Right hindlimb (tissue), 1 donor: ENCODE measurements at regions not wholly inside any gene's neighbourhood (a gene's known extent, or its start where the extent isn't known, plus 50 kb on each side); places are given as distances from the start of the nearest gene placed in this dataset.
A peak's percentile ranks its signal among the peaks of the same experiment; 100 is the strongest.
"Not testable (repeated sequence)": the region's sequence is repeated elsewhere in the genome, so short reads cannot be mapped to it uniquely, and the experiment has no call there.

Source experiments
- DNase-seq: peaks from one replicate; pipeline ENCODE4 v3.0.0-alpha.2; 2018

DNA sequence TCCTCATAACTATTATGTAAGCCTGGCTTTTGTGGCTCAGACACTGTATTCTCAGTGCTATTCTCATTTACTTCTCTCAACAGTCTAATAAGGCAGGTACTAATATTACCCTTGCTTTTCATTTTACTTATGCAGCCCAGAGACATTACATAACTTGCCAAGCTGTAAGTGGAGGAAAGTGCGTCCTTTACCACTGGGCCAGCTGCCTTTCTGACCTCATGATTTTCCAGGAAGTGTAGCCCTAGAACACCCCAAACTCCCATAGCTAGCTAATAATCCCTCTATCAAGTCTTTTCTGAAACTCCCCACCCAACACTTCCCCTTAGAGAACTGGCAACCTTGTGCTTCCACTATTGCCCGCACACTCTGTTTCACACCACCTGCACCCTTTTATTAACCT, 192.9 kb upstream of the HMHB1 start:
- DNase-seq, result peak; percentile 25

- no peak for DNase-seq
Measured at GRCh38 chr5:143618141-143618540, 193.8 kb upstream of the HMHB1 start.

DNA sequence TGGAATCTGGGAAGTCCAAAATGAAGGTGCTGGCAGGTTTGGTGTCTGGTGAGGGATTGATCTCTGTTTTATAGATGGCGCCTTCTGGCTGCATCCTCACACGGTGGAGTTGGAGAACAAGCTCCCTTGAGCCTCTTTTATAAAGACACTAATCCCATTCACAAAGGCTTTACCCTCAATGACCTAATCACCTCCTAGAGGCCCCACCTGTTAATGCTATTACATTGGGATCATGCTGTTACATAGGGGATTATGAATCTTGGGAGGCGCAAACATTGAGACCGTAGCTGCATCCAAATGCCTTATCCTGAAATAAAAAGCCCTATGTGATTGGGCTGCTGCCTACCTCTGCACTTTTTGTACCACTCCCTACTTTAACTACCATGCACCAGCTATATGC, 197.1 kb upstream of the HMHB1 start:
- no peak for DNase-seq

DNA sequence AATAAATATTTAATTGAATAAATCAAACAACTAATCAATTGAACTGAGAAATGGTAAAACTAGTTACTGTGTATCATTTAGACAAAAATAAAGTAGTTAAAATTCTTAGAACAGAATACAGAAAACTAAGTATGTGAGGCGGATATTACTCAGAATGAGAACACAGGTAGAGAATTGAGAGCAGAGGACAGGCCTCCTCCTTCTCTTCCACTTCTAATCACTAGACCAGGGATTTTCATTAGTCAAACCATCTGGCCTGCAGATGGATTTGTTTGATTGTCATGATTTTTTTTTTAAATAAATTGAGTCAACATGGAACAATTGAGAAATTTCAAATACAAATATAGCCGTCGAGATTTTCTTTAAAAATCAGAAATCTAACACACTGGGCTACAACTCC, 198.6 kb upstream of the HMHB1 start:
- DNase-seq, result no peak

GRCh38 chr5:143610946-143611345, 201.0 kb upstream of the HMHB1 start:
- DNase-seq, result no peak

DNA sequence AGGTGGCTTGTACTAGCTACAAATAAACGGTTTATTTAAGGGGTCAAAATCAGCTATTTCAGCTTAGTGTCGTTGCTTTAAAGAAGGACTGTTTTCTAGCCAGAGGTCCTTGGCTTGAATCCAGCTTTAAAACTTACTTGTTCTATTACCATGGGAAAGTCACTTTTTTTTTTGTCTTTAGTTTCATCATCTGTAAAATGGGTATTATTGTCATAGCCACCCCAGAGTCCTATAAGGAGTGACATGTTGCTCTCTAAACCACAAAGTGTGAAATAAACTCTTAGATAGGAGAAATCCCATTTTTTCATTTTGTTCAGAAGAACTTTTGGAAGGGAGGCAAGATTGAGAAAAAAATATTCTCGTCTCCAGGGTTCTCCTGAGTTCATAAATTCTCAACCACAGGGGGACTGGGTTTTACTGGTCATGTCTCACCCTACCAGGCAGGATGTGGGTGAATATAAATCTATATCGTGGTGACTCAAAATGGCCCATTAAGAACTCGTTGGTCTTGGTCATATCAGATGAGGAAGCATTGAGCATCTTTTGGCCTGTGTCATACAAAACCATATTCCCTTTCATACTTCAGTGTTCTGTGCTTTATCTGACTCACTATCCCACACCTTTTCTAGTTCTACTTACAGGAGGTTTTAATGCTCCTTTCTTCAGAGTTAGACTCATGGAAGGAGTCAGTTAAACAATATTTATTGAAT, 202.7 kb upstream of the NR3C1 start:
- no peak for DNase-seq

GRCh38 chr5:143605403-143606005, 202.0 kb upstream of the NR3C1 start:
- DNase-seq, result no peak

GRCh38 chr5:143601917-143602333, 198.4 kb upstream of the NR3C1 start:
- no peak for DNase-seq

- DNase-seq, result no peak
Measured at GRCh38 chr5:143601357-143601756, 197.9 kb upstream of the NR3C1 start.

DNA sequence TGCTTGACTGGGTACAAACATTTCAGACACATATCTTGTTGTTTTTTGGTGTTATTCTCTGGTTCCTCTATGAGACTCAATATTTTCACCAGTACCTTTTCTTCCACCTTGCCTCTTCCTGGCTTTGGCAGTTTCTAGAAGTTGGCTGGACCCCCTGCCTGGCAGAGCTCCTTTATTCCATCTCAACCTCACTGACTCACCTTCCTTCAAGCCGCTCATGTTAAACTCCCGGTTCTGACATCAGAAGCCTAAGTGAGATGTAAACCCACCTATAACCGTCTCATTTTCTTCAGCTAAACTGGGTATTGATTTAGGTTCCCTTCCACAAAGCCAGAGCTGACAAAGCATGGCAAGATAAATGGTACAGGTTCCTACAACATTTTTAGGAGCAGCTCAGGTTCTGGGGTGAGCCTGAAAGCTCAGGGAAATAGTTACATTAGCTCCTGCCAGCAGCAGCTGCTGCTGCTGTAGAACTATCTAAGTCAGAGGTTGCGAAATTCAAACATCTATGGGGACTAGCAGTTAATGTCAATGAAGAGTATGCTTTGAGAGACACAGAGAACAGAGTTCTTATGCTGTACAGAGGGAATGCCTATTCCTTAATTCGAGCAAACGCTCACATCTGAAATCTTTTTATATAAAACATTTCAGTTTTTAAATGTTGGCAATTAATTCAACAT, 197.1 kb upstream of the NR3C1 start:
- DNase-seq, result no peak

DNA sequence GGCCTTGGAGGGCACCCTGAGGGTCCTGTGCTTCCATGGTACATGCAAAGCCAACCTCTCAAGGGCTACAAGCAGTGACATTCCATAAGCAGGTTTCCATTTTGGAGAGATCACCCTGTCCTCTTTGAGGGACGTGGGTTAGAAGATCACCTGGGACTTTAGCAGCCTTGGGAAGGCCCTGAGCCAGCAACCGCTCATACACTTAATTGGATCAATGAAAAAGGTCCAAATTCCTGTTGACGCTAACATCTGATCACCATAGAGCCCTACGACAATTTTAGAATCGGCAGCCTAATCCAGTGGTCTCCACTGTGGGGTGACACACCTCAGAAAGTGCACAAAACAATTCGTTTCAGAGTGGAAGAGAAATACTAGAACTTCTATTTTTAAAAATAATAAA, 196.0 kb upstream of the NR3C1 start:
- DNase-seq, result no peak

- no peak for DNase-seq
Measured at GRCh38 chr5:143596824-143597223, 193.3 kb upstream of the NR3C1 start.

DNA sequence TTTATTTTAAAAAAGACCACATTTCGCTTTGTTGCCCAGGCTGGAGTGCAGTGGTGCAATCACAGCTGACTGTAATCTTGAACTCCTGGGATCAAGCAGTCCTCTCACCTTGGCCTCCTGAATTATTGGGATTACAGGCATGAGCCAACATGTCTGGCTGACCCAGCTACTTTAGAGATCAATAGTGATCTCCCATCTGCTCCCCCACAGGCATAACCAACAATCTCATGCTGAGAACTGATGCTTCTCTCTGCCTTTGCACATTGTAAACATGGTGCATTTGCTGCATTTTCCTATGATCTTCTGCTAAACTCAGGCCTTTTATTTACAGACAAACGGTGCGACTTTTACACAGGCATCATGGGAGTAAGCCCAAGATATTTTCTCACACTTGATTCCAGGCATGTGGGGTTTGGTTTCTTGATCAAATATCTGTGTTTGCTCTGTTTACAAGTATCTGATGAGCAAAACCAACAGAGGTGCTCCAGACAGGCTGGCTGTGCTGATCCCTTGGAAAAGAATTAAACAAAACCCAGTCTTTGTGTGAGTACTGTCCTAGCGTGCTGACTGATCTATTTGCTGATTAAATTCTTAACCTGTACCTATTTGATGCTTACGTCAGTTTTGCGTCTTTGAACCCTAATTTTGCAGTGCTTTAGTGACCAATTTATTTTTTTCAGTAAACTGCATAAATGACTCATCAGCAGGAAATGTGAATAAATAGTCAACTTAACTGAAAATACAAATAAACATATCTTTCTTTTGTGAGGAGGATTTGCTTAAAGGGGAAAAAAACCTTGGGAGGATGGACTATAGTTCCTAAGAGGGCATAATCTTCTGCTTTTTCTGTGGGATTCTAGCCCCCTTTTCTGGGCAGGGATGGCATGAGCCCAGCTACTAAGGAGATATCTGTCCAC, 191.7 kb upstream of the NR3C1 start:
- no peak for DNase-seq

DNA sequence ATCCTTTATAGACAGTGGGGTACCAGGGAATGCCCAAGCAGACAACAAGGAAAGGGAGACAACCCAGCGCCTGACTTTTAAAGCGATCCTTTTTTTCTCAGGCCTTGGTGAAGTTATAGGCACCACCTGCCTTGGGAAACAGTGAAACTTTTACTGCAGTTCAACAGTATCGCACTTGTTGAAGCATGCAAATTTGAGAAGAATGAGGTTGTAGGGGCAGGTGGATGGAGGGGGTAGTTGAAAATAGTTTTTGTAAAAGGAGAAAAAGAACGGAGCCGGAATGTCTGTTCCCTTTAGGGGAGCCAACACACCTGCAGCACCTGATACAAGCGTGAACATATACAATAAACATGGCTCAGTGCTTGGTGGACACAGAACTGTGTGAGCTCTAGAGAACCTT, 190.2 kb upstream of the NR3C1 start:
- no peak for DNase-seq

DNA sequence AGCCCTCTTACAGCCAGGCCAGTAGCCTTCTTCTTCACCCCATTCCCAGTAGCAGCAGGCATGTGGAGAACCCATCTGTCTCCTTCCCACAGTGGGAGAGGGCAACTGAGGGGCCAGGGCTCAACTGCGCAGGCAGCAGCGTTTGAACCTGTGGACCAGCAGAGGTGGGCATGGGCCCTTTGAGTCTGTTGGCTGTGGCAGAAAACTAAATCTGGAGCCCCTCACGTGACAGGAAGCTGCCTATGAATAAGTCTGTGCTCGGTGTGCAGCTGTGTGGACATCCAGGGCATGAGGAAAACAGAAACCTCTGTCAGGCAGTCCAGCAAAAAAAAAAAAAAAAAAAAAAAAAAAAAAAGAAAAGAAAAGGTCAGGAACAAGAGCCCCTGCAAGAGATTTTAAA, 189.2 kb upstream of the NR3C1 start:
- DNase-seq, result no peak

DNA sequence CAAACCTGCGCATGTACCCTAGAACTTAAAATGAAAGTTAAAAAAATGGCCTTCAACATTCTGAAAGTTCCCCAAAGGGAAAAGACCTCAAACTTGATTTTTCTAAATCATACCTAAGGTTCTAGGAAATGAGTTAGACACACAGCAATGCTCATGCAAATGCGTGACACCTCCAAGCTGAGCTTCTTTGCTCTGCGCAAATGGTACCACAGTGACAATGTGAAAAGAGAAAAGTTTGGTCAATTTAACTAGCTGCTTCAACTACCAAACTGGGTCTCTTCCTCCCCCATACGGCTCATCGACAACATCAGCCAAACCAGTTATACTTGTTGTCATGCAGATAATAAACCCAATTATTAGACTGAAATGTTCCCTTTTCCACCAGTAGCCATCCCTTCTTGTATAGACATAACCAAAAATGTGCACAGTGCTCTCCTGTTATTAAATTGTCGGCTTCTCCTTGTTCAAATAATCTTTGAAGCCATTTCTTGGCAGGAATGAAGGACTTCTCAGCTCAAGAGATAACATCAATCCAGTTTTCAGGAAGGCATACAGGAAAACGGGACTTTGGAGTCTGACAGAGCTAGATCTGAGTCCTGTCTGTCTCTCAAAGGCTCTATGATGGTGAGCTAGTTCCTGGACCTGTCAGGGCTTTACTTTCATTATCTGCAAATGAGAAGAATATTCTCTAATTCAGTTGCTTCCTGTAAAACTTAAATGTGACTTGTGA, 185.6 kb upstream of the NR3C1 start:
- DNase-seq, result no peak

DNA sequence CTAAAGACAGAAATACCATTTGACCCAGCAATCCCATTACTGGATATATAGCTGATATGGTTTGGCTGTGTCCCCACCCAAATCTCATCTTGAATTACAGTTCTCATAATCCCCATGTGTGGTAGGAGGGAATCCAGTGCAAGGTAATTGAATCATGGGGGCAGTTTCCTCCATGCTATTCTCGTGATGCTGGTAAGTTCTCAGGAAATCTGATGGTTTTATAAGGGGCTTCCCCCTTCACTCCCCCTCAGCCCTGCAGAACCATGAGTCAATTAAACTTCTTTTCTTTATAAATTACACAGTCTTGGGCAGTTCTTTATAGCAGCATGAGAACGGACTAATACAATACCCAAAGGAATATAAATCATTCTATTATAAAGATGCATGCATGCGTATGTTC, 184.6 kb upstream of the NR3C1 start:
- DNase-seq, result not testable (repeated sequence)

DNA sequence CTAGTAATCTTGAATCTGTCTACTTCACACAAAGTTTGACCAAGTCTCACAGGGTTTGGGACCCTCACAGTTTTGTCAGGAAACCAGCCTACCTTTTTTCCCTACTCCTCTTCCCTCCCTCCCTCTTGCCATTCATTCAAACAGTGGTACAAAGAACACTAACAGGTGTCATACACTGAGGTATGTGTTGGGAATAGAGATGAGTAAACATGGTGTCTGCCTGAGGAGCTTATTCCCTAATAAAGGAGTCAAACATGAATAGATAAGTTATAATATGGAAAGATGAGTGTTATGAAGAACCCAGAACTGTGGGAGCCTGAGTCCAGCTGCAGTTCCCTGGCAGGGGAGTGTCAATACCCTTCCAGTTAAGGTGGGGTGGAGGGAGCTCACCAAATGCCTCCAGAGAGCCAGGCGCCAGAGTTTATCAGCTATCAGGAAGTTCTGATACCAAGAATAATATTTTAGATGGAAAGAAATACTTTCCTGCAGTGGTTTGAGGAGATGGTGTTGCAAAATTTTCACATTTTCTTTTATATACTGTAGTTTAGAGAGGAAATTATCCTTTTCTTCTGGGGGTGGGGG, 183.4 kb upstream of the NR3C1 start:
- DNase-seq, result no peak

- no peak for DNase-seq
Measured at GRCh38 chr5:143585970-143586369, 182.5 kb upstream of the NR3C1 start.

GRCh38 chr5:143583409-143583808, 179.9 kb upstream of the NR3C1 start:
- no peak for DNase-seq

GRCh38 chr5:143582869-143583268, 179.4 kb upstream of the NR3C1 start:
- DNase-seq, result no peak

- no peak for DNase-seq
Measured at GRCh38 chr5:143582176-143582575, 178.7 kb upstream of the NR3C1 start.
